B cell (primary cell): ENCODE measurements at regions not wholly inside any gene's neighbourhood (a gene's known extent, or its start where the extent isn't known, plus 50 kb on each side); places are given as distances from the start of the nearest gene placed in this dataset.

Source experiments
- CTCF ChIP-seq: fragments of 200-600 bp; IDR thresholded peaks from one replicate; pipeline ENCODE4 v1.8.0; 2022; ENCODE audit warnings: antibody characterized with exemption, mild to moderate bottlenecking
- EZH2 ChIP-seq: IDR thresholded peaks from 2 replicates; pipeline ENCODE4 v1.6.1; 2012; ENCODE audit warnings: borderline replicate concordance, low read depth, mild to moderate bottlenecking, moderate library complexity, low read length; ENCODE audit not compliant: insufficient read depth, poor library complexity, severe bottlenecking

- TF ChIP-seq CTCF (no peak), EZH2 (no peak)
These were observed 123.9 kb upstream of the IER5L start for GRCh38 chr9:129301941-129302340.
